GM18868 (cell line): ENCODE measurements at regions not wholly inside any gene's neighbourhood (a gene's known extent, or its start where the extent isn't known, plus 50 kb on each side); places are given as distances from the start of the nearest gene placed in this dataset.

Source experiments
- ATAC-seq: cut with Tn5 transposase; IDR thresholded peaks from one replicate; pipeline ENCODE4 v1.9.1; 2021; ENCODE audit warnings: mild to moderate bottlenecking, moderate library complexity; ENCODE audit not compliant: unreplicated experiment

- no peak for ATAC-seq
Observed at GRCh38 chr3:95399585-95399984, 1336.7 kb downstream of the NSUN3 start.

- ATAC-seq, result no peak
Observed at GRCh38 chr3:95401693-95402092, 1338.8 kb downstream of the NSUN3 start.

- no peak for ATAC-seq
Observed at GRCh38 chr3:95407709-95408463, 1345.0 kb downstream of the NSUN3 start.

- ATAC-seq, result no peak
Observed at GRCh38 chr3:95408464-95408862, 1345.6 kb downstream of the NSUN3 start.

GRCh38 chr3:95418251-95418650 is 1355.4 kb downstream of the NSUN3 start:
- no peak for ATAC-seq

- no peak for ATAC-seq
Observed at GRCh38 chr3:95424279-95424678, 1361.4 kb downstream of the NSUN3 start.

GRCh38 chr3:95434491-95434890 is 1371.6 kb downstream of the NSUN3 start:
- ATAC-seq, result no peak

GRCh38 chr3:95437409-95437808 is 1374.5 kb downstream of the NSUN3 start:
- no peak for ATAC-seq

- no peak for ATAC-seq
Observed at GRCh38 chr3:95438274-95438673, 1375.4 kb downstream of the NSUN3 start.

GRCh38 chr3:95442766-95443165 is 1371.6 kb upstream of the EPHA6 start:
- no peak for ATAC-seq

GRCh38 chr3:95449841-95450240 is 1364.6 kb upstream of the EPHA6 start:
- no peak for ATAC-seq

GRCh38 chr3:95453242-95453641 is 1361.2 kb upstream of the EPHA6 start:
- ATAC-seq, result no peak

GRCh38 chr3:95456835-95457234 is 1357.6 kb upstream of the EPHA6 start:
- no peak for ATAC-seq

- ATAC-seq, result no peak
Observed at GRCh38 chr3:95459706-95460105, 1354.7 kb upstream of the EPHA6 start.

- no peak for ATAC-seq
Observed at GRCh38 chr3:95460274-95460673, 1354.1 kb upstream of the EPHA6 start.

GRCh38 chr3:95462161-95462560 is 1352.2 kb upstream of the EPHA6 start:
- ATAC-seq, result no peak

- no peak for ATAC-seq
Observed at GRCh38 chr3:95464346-95464745, 1350.0 kb upstream of the EPHA6 start.

- no peak for ATAC-seq
Observed at GRCh38 chr3:95468331-95468730, 1346.1 kb upstream of the EPHA6 start.

- ATAC-seq, result no peak
Observed at GRCh38 chr3:95474338-95474737, 1340.1 kb upstream of the EPHA6 start.

- no peak for ATAC-seq
Observed at GRCh38 chr3:95476534-95476933, 1337.9 kb upstream of the EPHA6 start.

- no peak for ATAC-seq
Observed at GRCh38 chr3:95506174-95506573, 1308.2 kb upstream of the EPHA6 start.

- peak; percentile 65 for ATAC-seq
Observed at GRCh38 chr3:95508124-95508523, 1306.3 kb upstream of the EPHA6 start.

- ATAC-seq, result no peak
Observed at GRCh38 chr3:95511828-95512227, 1302.6 kb upstream of the EPHA6 start.
